Suprapubic skin (tissue), 4 donors: ENCODE measurements at regions not wholly inside any gene's neighbourhood (a gene's known extent, or its start where the extent isn't known, plus 50 kb on each side); places are given as distances from the start of the nearest gene placed in this dataset.

Experiments used
- POLR2A ChIP-seq, 2 donors: fragments of 450-650 bp; IDR thresholded peaks; one replicate each; pipeline ENCODE4 v1.6.1; 2017; ENCODE audit warnings: antibody characterized with exemption in 2 of 2, mild to moderate bottlenecking in 2 of 2, moderate library complexity in 2 of 2
- POLR2AphosphoS5 ChIP-seq, 3 donors: sonication (generic); formaldehyde crosslinking; IDR thresholded peaks; one replicate each; pipeline ENCODE4 v1.6.1; 2017; ENCODE audit warnings: antibody characterized with exemption in 3 of 3

GRCh38 chr19:28594737-28595136, 618.2 kb downstream of the UQCRFS1 start:
- TF ChIP-seq POLR2A (IDR thresholded peaks at IDR 0.05) (no peak), POLR2AphosphoS5 (IDR thresholded peaks at IDR 0.05) (no peak)
